ENCODE measurements at regions not wholly inside any gene's neighbourhood (a gene's known extent, or its start where the extent isn't known, plus 50 kb on each side); places are given as distances from the start of the nearest gene placed in this dataset.

DNA sequence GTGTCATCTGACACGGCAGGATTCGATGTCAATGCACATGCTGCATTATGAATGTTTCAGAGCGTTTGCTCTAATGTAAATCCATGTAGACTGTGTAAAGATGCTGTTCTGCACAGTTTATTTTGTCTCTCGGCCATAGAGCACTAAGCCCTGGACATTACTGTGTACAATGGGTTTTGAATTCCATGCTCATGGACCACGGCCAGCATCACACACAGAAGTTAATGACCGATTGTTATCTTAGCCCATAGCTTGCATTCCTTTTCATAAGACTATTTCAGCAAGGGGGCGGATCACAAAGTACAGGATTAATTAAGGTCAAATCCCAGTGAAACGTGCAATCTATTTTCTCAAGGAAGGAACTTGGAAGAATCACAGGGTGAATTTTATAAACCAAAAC, 286.1 kb upstream of the TENM3 start:
- TF ChIP-seq, protein P1, sequence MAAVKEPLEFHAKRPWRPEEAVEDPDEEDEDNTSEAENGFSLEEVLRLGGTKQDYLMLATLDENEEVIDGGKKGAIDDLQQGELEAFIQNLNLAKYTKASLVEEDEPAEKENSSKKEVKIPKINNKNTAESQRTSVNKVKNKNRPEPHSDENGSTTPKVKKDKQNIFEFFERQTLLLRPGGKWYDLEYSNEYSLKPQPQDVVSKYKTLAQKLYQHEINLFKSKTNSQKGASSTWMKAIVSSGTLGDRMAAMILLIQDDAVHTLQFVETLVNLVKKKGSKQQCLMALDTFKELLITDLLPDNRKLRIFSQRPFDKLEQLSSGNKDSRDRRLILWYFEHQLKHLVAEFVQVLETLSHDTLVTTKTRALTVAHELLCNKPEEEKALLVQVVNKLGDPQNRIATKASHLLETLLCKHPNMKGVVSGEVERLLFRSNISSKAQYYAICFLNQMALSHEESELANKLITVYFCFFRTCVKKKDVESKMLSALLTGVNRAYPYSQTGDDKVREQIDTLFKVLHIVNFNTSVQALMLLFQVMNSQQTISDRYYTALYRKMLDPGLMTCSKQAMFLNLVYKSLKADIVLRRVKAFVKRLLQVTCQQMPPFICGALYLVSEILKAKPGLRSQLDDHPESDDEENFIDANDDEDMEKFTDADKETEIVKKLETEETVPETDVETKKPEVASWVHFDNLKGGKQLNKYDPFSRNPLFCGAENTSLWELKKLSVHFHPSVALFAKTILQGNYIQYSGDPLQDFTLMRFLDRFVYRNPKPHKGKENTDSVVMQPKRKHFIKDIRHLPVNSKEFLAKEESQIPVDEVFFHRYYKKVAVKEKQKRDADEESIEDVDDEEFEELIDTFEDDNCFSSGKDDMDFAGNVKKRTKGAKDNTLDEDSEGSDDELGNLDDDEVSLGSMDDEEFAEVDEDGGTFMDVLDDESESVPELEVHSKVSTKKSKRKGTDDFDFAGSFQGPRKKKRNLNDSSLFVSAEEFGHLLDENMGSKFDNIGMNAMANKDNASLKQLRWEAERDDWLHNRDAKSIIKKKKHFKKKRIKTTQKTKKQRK (IDR thresholded peaks at IDR 0.05; ENCODE audit: low read depth, low read length) = no peak
- TF ChIP-seq POLR2A (IDR thresholded peaks at IDR 0.05; ENCODE audit: low read depth, low read length) = no peak
- TF ChIP-seq, protein P2, sequence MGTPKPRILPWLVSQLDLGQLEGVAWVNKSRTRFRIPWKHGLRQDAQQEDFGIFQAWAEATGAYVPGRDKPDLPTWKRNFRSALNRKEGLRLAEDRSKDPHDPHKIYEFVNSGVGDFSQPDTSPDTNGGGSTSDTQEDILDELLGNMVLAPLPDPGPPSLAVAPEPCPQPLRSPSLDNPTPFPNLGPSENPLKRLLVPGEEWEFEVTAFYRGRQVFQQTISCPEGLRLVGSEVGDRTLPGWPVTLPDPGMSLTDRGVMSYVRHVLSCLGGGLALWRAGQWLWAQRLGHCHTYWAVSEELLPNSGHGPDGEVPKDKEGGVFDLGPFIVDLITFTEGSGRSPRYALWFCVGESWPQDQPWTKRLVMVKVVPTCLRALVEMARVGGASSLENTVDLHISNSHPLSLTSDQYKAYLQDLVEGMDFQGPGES (IDR thresholded peaks at IDR 0.05) = no peak
- TF ChIP-seq, protein P3, sequence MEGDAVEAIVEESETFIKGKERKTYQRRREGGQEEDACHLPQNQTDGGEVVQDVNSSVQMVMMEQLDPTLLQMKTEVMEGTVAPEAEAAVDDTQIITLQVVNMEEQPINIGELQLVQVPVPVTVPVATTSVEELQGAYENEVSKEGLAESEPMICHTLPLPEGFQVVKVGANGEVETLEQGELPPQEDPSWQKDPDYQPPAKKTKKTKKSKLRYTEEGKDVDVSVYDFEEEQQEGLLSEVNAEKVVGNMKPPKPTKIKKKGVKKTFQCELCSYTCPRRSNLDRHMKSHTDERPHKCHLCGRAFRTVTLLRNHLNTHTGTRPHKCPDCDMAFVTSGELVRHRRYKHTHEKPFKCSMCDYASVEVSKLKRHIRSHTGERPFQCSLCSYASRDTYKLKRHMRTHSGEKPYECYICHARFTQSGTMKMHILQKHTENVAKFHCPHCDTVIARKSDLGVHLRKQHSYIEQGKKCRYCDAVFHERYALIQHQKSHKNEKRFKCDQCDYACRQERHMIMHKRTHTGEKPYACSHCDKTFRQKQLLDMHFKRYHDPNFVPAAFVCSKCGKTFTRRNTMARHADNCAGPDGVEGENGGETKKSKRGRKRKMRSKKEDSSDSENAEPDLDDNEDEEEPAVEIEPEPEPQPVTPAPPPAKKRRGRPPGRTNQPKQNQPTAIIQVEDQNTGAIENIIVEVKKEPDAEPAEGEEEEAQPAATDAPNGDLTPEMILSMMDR (IDR thresholded peaks at IDR 0.05 in 2 of 3, conservative IDR thresholded peaks at IDR 0.05 in 1 of 3; ENCODE audit: control insufficient read depth in 2 of 3, extremely low read depth in 1 of 3, insufficient read depth in 1 of 3, low read depth in 3 of 3, low read length in 3 of 3) = no peak
- TF ChIP-seq, protein P4, sequence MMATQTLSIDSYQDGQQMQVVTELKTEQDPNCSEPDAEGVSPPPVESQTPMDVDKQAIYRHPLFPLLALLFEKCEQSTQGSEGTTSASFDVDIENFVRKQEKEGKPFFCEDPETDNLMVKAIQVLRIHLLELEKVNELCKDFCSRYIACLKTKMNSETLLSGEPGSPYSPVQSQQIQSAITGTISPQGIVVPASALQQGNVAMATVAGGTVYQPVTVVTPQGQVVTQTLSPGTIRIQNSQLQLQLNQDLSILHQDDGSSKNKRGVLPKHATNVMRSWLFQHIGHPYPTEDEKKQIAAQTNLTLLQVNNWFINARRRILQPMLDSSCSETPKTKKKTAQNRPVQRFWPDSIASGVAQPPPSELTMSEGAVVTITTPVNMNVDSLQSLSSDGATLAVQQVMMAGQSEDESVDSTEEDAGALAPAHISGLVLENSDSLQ (IDR thresholded peaks at IDR 0.05) = no peak

All from GM12878 (cell line).